NCI-H1048 (cell line): ENCODE measurements at regions not wholly inside any gene's neighbourhood (a gene's known extent, or its start where the extent isn't known, plus 50 kb on each side); places are given as distances from the start of the nearest gene placed in this dataset.

Experiments
- DNase-seq: peaks from one replicate; lab custom pipeline; 2025; lab: John Stamatoyannopoulos, UW

DNA sequence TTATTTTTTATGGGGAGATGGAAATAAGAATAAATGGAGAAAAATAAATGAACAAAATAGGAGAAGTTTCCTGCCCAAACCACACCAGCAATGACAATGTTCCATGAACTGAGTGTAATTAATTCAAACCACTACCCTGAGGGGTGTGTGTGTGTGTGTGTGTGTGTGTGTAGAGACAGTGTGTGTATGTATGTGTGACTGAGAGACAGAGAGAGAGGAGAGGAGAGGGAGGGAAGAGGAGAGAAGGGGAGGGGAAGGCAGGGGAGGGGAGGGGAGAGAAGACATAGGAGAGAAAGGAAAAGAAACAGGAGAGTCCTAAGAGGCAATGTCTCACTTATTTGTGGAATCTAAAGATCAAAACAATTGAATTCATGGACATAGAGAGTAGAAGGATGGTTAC lies 65.0 kb upstream of the POU2AF1 start:
- no peak for DNase-seq

DNA sequence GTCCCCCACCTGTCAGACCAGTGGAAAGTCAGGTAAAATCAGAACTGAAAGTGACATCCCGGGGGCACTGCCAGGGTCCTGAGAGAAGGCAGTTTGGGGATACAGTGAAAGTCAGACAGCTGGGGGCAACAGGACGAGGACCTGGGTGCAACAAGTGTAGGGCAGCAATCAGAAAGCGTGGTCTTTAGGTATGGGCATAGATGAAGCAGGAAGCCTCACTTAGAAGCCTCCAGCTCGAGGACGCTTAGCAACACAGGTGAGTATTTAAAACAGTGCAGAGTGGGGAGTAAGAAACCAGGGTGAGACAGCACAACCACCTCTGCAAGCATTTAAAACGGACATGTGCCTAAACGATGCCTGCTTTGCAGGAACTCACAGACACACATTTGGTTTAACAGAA lies 64.6 kb upstream of the POU2AF1 start:
- DNase-seq, result no peak

DNA sequence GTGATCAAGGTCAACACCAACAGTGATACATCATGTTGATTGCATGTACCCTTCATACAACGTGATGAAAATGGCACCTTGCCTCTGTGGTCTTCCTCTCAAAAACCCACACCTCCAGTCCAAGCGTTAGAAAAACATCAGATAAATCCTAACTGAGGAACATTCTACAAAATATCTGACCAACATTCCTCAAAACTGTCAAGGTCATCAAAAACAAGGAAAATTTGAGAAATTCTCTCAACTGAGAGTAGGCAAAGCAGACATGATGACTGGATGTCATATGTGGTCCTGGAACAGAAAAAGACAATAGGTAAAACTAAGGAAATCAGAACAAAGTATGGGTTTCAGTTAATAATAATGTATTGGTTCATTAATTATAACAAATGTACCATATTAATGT lies 64.0 kb upstream of the POU2AF1 start:
- no peak for DNase-seq

DNA sequence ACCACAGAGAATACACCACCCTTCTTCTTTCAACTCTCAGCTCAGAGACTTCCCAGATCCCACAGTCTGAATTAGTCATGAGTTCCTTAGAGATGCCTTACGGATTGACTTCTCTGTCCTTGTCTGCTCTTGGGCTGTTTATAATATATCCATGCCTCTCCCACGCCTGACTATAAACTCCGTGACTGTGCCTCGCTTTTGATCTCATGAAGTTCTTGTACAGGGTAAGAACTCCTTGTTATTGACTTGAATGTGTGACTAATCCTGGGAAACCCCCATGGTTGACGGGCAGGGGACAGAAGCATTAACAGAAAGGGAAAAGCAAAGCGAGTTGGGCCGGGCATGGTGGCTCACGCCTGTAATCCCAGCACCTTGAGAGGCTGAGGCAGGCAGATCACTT lies 62.4 kb upstream of the POU2AF1 start:
- no peak for DNase-seq

DNA sequence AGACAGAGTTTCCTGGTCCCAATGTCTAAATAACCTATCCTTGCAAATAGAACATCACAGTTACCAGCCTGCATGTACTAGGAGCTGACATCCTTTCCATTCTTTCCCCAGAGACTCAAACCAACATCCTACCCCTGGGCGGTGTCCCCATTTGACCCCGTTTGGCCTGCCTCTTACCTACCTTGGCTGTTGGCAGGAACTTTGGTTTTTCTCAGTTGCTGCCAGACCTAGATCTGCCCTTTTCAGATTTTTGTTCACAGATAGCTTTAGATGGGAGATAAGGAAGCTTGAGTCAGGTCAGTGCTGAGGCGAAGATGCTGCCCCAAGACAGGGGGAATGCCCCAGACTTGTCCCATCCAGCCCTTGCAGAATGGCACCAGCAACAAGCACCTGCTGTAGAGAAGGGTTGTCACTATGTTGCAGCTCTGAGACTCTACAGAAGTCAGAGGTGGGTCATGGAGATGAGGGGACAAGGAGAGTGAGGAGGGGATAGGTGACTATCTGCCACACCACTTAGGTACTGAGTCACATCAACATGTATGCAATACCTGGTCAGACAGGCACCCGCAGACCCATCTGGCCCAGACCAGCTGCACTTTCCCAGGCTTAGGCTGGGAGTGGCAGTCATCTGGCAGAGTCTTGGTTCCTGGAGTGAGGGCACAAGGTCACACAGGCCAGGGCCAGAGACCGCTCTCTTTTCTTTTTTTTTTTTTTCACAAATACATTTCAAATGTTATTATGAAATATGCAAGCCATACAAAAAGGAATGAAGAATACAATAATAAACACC lies 61.5 kb upstream of the POU2AF1 start:
- DNase-seq, result no peak

DNA sequence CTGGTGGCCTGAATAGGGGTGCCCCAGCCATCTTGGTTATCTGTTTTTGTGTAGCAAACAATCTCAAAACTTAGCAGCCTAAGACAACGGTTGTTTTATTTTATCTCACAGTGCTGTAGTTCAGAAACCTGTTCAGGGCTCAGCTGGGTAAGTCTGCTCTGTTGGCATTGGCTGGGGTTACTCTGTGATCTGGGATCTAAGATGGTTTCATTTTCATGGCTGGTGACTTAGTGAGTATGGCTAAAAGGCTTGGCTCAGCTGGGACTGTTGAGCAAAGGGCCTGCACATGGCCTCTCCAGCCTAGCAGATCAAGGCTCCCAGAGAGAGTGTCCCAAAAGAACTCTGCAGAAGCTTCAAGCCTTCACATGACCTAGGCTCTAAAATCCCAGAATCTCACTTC lies 60.8 kb upstream of the POU2AF1 start:
- DNase-seq, result no peak

DNA sequence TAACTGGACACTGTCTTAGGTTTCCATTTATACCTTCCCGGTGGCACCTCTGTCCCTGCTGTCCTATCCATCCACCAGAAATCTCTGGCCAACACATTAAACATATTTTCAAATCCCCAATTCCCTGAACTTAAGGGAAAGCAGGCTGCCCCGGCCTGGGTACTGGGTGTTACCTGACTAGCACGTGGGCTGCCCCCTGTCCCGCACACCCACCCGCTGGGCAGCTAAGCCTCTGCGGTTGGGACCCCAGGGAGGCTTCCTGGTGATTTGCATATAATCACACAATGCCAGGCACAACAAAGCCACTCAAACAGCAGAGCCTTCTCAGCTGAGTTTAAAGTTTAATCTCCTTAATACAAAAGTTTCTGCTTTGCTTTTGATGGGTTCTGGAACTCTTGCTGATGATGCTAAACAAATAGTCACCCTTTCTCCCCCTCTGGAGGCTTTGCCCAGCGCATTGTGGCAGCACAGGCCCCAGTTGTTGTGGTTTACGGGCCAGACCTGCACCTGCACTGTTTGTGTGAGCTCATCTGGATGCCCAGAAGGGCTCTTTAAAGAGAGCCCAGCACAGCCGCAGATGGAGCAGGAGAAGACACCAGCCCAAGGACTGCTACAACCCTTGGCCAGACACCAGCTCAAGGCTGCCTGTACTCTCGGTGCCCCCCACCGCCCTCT lies 59.9 kb upstream of the POU2AF1 start:
- DNase-seq, result no peak

DNA sequence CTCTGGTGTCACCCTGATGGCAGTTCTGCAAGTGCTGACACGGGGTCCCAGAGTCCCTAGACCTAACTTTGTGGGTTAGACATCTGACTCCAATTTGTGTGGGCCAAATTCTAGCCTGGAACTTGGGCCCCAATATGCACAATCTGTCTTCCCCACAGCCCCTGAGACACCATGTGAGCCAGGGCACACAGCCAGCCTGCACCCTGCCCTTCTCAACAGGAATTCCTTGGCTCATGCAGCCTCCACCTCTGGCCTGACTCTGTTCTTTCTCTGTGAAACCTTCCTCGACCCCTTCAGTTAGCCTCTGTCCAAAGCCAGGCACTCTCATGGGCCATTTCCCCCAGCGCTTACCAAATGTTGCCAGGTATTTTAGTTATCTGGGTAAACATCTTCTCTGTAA lies 59.1 kb upstream of the POU2AF1 start:
- no peak for DNase-seq

DNA sequence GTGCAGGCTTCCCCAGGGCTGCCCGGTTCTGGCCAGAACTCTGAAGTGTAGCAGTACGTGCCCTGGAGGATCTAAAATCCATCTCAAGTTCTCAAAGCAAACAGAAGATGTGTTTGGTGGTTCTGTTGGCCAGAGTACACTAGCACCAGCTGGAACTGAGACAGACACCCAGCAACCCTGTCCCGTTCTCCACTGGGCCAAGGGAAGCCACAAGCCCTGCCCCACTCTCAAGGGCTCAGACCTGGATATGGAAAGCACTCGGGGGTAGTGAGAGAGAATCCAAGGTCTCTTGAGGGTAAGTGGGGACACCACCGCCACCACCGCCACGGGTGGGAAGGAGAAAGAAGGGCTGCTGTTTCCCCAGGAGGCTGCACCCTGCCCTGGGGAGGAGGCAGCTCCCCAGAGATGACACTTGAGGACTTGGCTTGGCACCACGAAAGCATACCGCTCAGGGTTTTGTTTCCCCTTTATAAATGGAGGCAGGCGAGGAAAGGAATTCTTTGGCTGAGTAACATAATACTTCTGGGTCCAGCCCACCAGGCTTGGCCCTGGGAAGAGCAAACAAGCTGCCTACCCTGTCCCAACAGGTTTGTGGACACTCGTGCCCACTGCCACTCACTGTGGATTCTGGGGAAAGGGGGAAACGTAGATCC lies 56.1 kb upstream of the POU2AF1 start:
- DNase-seq, result no peak

DNA sequence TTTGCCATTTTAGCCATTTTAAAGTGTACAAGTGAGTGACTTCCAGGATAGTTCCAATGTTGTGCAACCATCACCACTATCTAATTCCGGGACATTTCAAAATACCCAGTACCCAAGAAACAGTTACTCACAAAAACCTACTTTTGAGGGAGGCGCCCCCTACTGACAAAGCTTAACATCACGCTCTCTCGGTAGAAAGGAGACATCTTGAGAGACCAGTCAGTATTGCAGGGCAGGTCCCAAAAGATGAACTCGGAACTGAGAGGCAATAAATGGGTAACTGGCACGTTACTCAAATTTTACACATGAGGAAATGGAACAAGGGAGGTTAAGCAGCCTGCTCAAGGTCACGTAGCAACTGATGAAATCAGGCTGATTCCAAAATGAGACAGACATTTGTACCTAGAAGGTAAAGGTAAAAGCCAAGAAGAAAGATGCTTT lies 50.0 kb upstream of the POU2AF1 start:
- peak; percentile 53 for DNase-seq
